ENCODE measurements at regions not wholly inside any gene's neighbourhood (a gene's known extent, or its start where the extent isn't known, plus 50 kb on each side); places are given as distances from the start of the nearest gene placed in this dataset.

- no peak for TF ChIP-seq CTCF (IDR thresholded peaks at IDR 0.05)
- no peak for TF ChIP-seq POLR2A (IDR thresholded peaks at IDR 0.05)
- TF ChIP-seq EP300 (IDR thresholded peaks at IDR 0.05), result no peak
Measured at GRCh38 chrX:38935561-38935960, 134.3 kb downstream of the MID1IP1 start.
